HEK293 (cell line): ENCODE measurements at regions not wholly inside any gene's neighbourhood (a gene's known extent, or its start where the extent isn't known, plus 50 kb on each side); places are given as distances from the start of the nearest gene placed in this dataset.

Experiments
- ZNF174 ChIP-seq: fragments of 450-650 bp; formaldehyde crosslinking; IDR thresholded peaks from 2 replicates; pipeline ENCODE4 v1.5.0; 2017; ENCODE audit warnings: missing biosample characterization, mild to moderate bottlenecking, missing genetic modification characterization
- ZNF2 ChIP-seq: fragments of 450-650 bp; formaldehyde crosslinking; IDR thresholded peaks from 2 replicates; pipeline ENCODE4 v1.5.1; 2016; ENCODE audit warnings: missing biosample characterization, missing genetic modification characterization
- ZNF292 ChIP-seq: fragments of 450-650 bp; formaldehyde crosslinking; IDR thresholded peaks from 2 replicates; pipeline ENCODE4 v1.5.1; 2016; ENCODE audit warnings: low read depth, missing biosample characterization, missing genetic modification characterization, borderline replicate concordance
- ZNF426 ChIP-seq: fragments of 450-650 bp; formaldehyde crosslinking; IDR thresholded peaks from 2 replicates; pipeline ENCODE4 v1.5.1; 2017; ENCODE audit warnings: missing biosample characterization, missing genetic modification characterization, mild to moderate bottlenecking, inconsistent platforms, moderate library complexity
- ZNF623 ChIP-seq: fragments of 450-650 bp; formaldehyde crosslinking; IDR thresholded peaks from 2 replicates; pipeline ENCODE4 v1.5.1; 2016; ENCODE audit warnings: missing biosample characterization, missing genetic modification characterization
- ZNF830 ChIP-seq: fragments of 450-650 bp; IDR thresholded peaks from 2 replicates; pipeline ENCODE4 v1.5.0; 2018; ENCODE audit warnings: missing biosample characterization, missing genetic modification characterization, low read depth, mild to moderate bottlenecking, moderate library complexity
- TF ChIP-seq, protein P1 (sequence below): fragments of 450-650 bp; formaldehyde crosslinking; IDR thresholded peaks from 2 replicates; pipeline ENCODE4 v1.5.1; 2016; ENCODE audit warnings: missing biosample characterization, missing genetic modification characterization
- TF ChIP-seq, protein P2 (sequence below): fragments of 450-650 bp; formaldehyde crosslinking; IDR thresholded peaks from 2 replicates; pipeline ENCODE4 v1.5.1; 2016; ENCODE audit warnings: missing biosample characterization, missing genetic modification characterization
- TF ChIP-seq, protein P3 (sequence below): fragments of 450-650 bp; formaldehyde crosslinking; IDR thresholded peaks from 2 replicates; pipeline ENCODE4 v1.5.1; 2016; ENCODE audit warnings: missing biosample characterization, missing genetic modification characterization

DNA sequence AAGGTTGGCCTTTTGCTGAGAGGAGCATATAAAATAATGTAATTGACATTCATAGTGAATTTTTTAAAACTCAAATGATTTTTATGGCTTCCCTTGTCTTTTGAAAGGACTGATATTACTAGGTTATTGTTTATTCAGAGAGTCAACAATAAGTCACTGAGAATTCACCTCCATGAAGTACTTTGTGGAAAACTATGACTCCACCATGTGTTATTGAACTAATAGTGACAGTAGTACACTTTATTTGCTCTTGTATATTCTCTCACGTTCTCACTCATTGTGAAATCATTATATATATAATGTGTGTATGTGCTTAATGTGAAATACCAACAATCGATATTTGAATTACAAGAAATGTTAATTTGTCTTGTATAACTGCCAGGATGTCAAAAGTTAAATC lies 267.4 kb upstream of the CCDC179 start:
- TF ChIP-seq ZNF830 (tag by site-specific recombination) (no peak), ZNF623 (tag by site-specific recombination) (no peak), ZNF174 (tag by site-specific recombination) (no peak), ZNF2 (tag by site-specific recombination) (no peak), ZNF292 (tag by site-specific recombination) (no peak), ZNF426 (tag by site-specific recombination) (no peak)
- TF ChIP-seq, protein P1, sequence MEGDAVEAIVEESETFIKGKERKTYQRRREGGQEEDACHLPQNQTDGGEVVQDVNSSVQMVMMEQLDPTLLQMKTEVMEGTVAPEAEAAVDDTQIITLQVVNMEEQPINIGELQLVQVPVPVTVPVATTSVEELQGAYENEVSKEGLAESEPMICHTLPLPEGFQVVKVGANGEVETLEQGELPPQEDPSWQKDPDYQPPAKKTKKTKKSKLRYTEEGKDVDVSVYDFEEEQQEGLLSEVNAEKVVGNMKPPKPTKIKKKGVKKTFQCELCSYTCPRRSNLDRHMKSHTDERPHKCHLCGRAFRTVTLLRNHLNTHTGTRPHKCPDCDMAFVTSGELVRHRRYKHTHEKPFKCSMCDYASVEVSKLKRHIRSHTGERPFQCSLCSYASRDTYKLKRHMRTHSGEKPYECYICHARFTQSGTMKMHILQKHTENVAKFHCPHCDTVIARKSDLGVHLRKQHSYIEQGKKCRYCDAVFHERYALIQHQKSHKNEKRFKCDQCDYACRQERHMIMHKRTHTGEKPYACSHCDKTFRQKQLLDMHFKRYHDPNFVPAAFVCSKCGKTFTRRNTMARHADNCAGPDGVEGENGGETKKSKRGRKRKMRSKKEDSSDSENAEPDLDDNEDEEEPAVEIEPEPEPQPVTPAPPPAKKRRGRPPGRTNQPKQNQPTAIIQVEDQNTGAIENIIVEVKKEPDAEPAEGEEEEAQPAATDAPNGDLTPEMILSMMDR (tag by site-specific recombination) = no peak
- TF ChIP-seq, protein P2, sequence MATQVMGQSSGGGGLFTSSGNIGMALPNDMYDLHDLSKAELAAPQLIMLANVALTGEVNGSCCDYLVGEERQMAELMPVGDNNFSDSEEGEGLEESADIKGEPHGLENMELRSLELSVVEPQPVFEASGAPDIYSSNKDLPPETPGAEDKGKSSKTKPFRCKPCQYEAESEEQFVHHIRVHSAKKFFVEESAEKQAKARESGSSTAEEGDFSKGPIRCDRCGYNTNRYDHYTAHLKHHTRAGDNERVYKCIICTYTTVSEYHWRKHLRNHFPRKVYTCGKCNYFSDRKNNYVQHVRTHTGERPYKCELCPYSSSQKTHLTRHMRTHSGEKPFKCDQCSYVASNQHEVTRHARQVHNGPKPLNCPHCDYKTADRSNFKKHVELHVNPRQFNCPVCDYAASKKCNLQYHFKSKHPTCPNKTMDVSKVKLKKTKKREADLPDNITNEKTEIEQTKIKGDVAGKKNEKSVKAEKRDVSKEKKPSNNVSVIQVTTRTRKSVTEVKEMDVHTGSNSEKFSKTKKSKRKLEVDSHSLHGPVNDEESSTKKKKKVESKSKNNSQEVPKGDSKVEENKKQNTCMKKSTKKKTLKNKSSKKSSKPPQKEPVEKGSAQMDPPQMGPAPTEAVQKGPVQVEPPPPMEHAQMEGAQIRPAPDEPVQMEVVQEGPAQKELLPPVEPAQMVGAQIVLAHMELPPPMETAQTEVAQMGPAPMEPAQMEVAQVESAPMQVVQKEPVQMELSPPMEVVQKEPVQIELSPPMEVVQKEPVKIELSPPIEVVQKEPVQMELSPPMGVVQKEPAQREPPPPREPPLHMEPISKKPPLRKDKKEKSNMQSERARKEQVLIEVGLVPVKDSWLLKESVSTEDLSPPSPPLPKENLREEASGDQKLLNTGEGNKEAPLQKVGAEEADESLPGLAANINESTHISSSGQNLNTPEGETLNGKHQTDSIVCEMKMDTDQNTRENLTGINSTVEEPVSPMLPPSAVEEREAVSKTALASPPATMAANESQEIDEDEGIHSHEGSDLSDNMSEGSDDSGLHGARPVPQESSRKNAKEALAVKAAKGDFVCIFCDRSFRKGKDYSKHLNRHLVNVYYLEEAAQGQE (tag by site-specific recombination) = no peak
- TF ChIP-seq, protein P3, sequence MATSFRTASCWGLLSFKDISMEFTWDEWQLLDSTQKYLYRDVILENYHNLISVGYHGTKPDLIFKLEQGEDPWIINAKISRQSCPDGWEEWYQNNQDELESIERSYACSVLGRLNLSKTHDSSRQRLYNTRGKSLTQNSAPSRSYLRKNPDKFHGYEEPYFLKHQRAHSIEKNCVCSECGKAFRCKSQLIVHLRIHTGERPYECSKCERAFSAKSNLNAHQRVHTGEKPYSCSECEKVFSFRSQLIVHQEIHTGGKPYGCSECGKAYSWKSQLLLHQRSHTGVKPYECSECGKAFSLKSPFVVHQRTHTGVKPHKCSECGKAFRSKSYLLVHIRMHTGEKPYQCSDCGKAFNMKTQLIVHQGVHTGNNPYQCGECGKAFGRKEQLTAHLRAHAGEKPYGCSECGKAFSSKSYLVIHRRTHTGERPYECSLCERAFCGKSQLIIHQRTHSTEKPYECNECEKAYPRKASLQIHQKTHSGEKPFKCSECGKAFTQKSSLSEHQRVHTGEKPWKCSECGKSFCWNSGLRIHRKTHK (tag by site-specific recombination) = no peak
